Left kidney (tissue), 1 donor: ENCODE measurements at regions not wholly inside any gene's neighbourhood (a gene's known extent, or its start where the extent isn't known, plus 50 kb on each side); places are given as distances from the start of the nearest gene placed in this dataset.
"Not testable (repeated sequence)": the region's sequence is repeated elsewhere in the genome, so short reads cannot be mapped to it uniquely, and the experiment has no call there.

ENCODE experiments used
- DNase-seq: peaks from one replicate; pipeline ENCODE4 v3.0.0-alpha.2; 2013

GRCh38 chr18:77373730-77374445, 124.2 kb downstream of the GALR1 start:
- DNase-seq: no peak

- DNase-seq: no peak
Measured at GRCh38 chr18:77374446-77374805, 124.8 kb downstream of the GALR1 start.

DNA sequence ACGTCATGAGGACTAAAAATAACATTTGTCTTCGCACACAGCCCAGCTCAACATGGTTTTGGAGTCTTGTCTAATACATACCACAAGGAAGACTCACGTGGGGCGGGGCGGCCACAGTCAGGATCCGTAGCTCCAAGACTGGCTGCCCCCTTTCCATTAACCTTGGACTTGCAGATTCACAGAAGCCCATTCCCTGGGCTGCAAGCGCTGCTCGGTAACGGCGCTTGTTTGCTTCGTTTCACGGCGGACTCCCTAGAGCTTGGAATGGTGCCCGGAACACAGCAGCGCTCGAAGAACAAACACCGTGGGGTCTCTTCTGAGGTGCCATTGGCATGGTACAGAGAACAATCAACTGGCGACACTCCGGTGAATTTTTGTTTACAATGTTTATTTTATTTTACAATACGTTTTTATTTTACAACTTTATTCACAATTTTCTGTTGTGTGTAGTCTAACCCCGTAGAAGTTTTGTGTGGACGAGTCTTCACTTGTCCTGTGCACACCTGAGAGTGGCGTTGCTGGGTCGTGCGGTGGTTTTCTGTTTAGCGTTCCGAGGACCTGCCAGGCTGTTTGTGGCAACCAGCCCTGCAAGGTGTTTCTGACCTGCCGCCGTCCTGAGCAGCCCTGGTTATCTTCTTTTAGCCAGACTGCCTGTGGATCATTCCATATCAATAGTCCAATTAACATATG, 126.5 kb downstream of the GALR1 start:
- DNase-seq: no peak

- DNase-seq: no peak
Measured at GRCh38 chr18:77376733-77377094, 127.1 kb downstream of the GALR1 start.

DNA sequence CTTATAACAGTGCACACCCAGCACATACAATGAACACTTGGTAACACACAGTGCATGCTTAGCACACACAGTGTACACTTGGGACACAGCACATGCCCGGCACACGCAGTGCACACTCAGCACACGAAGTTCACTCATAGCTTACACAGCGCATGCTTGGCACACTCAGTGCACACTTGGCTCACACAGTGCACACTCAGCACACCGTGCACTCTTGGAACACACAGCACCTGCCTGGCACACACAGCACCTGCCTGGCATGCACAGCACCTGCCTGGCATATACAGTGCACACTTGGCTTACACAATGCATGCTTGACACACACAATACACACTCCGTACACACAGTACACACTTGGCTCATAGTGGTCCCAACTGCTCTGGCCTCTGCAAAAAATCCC, 128.2 kb downstream of the GALR1 start:
- DNase-seq: no peak

DNA sequence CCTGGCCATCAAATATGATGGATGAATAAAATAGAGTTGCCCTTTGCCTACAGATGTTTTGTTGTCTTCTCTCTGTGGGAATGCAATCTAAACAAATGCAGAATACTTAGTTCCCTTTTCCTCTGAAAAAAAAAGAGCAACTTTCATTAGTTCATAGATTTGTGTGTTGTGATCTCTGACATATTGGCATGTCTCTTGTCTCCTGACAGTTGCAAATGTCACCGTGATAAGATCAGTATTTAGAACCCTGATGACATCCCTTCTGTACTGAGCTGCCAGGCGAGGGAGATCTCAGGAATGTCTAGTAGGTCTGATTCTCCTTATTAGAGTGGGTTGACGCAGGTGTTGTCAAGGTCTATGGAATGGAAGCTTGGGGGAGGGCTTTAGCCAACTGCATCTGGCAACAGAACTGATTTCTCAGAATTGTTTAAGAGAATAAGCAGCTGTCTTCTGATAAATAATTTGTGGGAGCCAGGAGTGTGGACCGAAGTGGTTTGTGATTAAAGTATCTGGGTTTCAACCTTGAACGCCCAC, 130.4 kb downstream of the GALR1 start:
- no peak for DNase-seq

GRCh38 chr18:77380695-77381094, 131.0 kb downstream of the GALR1 start:
- DNase-seq: no peak

DNA sequence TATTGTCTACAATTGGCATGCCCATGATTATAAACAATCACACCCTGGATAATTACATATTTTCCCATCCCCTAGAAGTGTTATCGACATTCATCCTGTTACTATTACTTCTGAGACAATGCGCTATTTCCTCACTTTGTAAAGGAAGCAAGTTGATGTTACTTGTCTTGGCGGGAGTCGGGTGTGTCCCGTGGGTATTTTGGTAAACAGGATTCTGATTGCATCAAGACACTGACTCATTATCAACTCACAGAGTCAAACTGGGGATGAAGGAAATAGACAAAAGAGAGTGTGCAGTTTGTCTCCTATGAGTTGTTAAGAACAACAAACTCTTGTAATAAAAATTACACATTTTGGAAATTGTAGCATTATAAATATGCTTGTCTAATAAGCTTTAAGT, 142.7 kb downstream of the GALR1 start:
- no peak for DNase-seq

GRCh38 chr18:77393519-77393918, 143.9 kb downstream of the GALR1 start:
- no peak for DNase-seq

DNA sequence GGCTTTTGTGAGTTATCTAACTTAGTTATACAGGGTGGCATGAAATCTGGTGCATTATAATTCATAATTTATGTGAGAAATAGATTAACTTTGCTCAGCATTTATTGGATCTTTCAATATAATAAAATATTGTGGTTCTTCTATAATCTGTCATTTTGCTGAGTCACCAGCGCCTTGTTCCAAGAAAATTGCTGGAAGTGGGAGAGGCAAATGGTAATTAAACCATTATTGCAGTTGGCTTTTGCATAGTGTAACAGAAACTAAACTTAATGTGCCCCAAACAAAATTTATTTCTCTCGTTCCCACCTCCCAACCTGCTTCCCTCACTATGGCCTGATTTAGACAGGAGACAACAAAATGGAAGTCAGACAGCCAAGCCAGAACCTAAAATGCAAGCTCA, 146.3 kb downstream of the GALR1 start:
- DNase-seq: no peak

DNA sequence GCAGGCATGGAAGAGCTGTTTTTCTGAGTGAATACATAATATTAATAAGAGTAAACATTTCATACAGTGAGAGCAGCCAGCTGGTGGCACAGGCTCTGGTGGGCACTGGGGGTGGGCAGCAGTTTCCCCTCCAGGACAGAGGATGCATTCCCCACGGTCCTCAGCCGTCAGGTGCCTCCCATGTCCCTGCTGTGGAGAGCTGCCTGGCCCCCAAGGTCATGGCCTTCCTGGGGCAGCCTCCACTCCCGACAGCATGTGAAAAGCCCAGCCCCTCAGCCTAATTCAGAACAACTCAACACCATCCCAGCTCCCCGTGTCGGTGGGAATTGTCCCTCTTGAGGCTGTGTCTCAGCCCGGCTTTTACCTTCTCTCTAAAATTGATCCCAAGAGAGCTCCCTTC, 147.4 kb downstream of the GALR1 start:
- DNase-seq: no peak

DNA sequence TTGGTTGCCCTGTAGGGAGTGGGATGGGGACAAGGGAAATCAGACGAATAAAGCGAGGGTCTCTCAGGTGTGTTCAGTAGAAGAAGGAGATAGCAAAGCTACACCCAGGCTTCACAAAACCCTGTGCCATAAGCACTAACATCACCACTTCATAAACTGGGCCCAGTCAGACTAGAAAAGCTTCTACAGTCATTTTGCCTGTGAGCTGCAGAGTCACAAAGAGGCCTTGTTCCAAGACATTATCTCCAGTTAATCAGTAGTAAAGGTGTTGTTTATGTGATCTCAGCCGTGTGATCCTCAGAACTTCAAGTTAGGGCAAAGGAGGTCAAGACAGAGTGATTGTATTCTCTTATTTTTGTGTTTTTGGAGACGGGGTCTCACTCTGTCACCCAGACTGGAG, 148.0 kb downstream of the GALR1 start:
- DNase-seq: peak; percentile 10

- DNase-seq: no peak
Measured at GRCh38 chr18:77400561-77400960, 150.9 kb downstream of the GALR1 start.

GRCh38 chr18:77401173-77401572, 151.5 kb downstream of the GALR1 start:
- DNase-seq: no peak

DNA sequence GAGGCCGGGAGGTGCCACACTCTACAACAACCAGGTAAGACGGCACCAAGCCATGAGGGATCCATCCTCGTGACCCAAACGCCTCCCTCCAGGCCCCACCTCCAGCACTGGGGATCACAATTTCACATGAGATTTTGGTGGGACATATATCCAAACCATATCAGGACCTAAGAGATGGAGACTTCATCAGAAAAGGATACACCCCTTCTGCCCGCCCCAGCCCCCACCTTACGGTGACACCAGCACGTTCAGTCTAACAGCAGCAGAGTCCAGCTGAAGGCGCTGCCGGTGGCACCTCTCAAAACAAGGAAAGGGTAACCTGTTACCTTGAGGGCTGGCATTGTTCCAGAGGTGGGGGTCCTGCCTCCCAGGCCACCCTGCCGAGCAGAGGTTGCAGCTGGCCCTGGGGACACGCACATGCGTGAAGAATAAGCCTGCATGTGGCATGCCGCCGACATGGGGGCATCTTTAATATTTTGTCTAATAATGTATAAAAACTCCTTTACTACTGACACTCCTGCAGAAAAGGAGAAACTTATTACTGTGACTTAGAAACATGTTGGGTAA, 154.4 kb downstream of the GALR1 start:
- DNase-seq: no peak

DNA sequence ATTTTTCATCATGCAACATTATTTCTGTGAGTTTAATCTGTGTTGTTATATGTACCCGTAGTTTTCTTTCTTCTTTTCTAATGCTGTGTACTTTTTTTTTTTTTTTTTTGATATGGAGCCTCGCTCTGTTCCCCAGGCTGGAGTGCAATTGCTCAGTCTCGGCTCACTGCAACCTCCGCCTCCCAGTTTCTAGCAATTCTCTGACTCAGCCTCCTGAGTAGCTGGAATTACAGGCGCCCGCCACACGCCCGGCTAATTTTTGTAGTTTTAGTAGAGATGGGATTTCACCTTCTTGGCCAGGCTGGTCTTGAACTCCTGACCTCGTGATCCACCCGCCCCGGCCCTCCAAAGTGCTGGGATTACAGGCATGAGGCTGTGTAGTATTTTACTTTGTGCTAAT, 155.4 kb downstream of the GALR1 start:
- peak; percentile 2 for DNase-seq

- no peak for DNase-seq
Measured at GRCh38 chr18:77407733-77408132, 158.1 kb downstream of the GALR1 start.

GRCh38 chr18:77421546-77421945, 171.9 kb downstream of the GALR1 start:
- DNase-seq: not testable (repeated sequence)

DNA sequence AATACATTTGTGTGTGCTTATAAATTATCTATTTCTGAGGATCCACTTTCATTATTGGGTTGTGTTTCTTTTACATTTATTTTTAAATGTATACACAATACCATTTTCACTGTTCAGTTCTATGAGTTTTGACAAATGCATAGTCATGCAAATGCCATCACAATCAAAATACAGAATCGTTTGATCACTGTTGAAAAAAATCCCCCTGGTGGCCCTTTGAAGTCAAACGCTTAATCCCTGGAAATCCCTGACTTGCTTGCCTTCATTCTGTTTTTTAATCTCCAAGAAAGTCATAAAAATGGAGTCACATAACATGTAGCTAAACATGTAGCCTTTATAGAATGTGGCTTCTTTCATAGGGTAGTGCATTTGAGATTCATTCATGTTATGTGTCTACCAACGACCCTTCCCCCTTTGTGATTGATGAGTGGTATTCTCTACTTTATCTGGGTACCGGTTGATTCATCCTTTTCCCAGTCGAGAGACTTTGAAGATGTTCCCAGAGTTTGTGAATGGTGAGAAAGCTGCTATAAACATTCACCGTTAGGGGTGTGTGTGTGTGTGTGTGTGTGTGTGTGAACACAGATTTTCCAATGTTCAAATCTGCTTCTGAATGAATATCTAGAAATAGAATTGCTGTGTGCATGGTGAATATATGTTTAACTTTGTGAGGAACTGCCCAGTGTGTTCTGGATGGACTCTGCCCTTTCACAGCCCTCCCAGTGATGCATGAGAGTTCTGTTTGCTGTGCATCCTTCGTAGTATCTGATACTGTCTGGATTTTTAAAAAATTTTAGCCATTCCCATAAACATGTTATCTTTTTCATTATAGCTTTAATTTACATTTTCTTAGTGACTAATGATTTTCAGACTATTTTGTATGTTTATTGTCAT, 173.6 kb downstream of the GALR1 start:
- DNase-seq: no peak

DNA sequence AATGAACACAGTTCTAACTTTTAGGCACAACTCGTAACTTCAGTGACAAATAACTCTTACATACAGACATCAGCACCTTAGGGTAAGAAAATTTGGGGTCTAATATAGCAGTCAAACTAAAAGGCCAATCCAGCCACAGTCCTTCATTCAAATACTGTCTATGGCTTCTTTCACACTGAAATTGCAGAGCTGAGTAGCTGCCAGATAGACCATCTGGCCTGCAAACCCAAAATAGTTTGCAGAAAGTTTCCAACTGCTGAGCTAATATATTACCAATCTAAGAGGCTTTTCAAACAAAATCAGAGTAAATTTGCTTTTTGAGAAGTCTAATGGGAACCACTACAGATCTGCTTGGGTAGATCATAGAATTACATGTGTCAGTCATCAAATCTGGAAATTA, 183.4 kb downstream of the GALR1 start:
- DNase-seq: no peak

GRCh38 chr18:77439888-77440287, 190.2 kb downstream of the GALR1 start:
- DNase-seq: no peak

DNA sequence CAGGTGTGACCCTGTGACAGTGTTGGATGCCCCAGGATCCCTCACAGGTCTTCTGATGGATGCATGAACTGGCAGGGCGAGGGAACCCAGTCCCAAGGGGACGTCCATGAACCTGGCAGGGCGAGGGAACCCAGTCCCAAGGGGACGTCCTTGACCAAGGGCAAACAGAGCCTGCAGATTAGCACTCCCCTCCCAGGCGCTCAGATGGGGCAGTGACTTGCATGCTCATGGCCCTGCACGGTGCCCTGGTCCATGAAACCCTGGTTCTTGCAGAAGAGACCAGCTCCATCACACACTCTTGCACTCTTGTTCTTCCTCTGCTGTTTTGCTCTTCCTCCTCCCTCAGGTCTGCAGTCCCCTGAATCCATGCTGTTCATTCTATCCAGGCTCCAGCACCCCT, 192.7 kb downstream of the GALR1 start:
- DNase-seq: no peak

GRCh38 chr18:77444385-77444784, 194.7 kb downstream of the GALR1 start:
- no peak for DNase-seq
